Fibroblast of lung (primary cell): ENCODE measurements at regions not wholly inside any gene's neighbourhood (a gene's known extent, or its start where the extent isn't known, plus 50 kb on each side); places are given as distances from the start of the nearest gene placed in this dataset.
A peak's percentile ranks its signal among the peaks of the same experiment; 100 is the strongest.

ENCODE experiments used
- DNase-seq, 2 donors: peaks; one replicate each; pipeline versions ENCODE4 v3.0.0 to v3.0.0-alpha.2; 2010; ENCODE audit warnings: low read depth in 2 of 2
- H2AFZ ChIP-seq: 2 replicates; pipeline ENCODE4 v1.5.1; 2012; ENCODE audit warnings: low read length, control low read depth, inconsistent platforms
- H3K27ac ChIP-seq: 2 replicates; pipeline ENCODE4 v1.5.1; 2011; ENCODE audit warnings: low read length, control low read depth; ENCODE audit not compliant: insufficient read depth
- H3K27me3 ChIP-seq: 2 replicates; pipeline ENCODE4 v1.5.1; 2011; ENCODE audit warnings: mild to moderate bottlenecking, low read length; ENCODE audit not compliant: control insufficient read depth, insufficient read depth
- H3K36me3 ChIP-seq: 2 replicates; pipeline ENCODE4 v1.5.1; 2011; ENCODE audit warnings: low read length; ENCODE audit not compliant: control insufficient read depth, insufficient read depth
- H3K4me1 ChIP-seq: 2 replicates; pipeline ENCODE4 v1.5.1; 2011; ENCODE audit warnings: low read length; ENCODE audit not compliant: control insufficient read depth, insufficient read depth; ENCODE audit errors: extremely low read depth
- H3K4me2 ChIP-seq: 2 replicates; pipeline ENCODE4 v1.5.1; 2011; ENCODE audit warnings: low read length, control low read depth; ENCODE audit not compliant: insufficient read depth; ENCODE audit errors: extremely low read depth
- H3K4me3 ChIP-seq, 4 experiments: fragments of 200-600 bp in 1 of 4; sonication (generic) in 1 of 4; replicated peaks in 1 of 4; 2 replicates each; pipeline ENCODE4 v1.5.1; 2011 to 2016; ENCODE audit warnings: low read length in 4 of 4, low read depth in 3 of 4, mild to moderate bottlenecking in 3 of 4, control low read depth in 2 of 4, inconsistent platforms in 1 of 4, mixed read lengths in 1 of 4; ENCODE audit not compliant: insufficient read depth in 1 of 4; ENCODE audit errors: control extremely low read depth in 1 of 4
- H3K79me2 ChIP-seq: 2 replicates; pipeline ENCODE4 v1.5.1; 2012; ENCODE audit warnings: mild to moderate bottlenecking, low read length, inconsistent platforms; ENCODE audit not compliant: control insufficient read depth, insufficient read depth
- H3K9ac ChIP-seq: 2 replicates; pipeline ENCODE4 v1.5.1; 2011; ENCODE audit warnings: mild to moderate bottlenecking, low read length, control low read depth; ENCODE audit not compliant: insufficient read depth
- H3K9me3 ChIP-seq: 2 replicates; pipeline ENCODE4 v1.5.1; 2012; ENCODE audit warnings: low read depth, low read length; ENCODE audit not compliant: control insufficient read depth, insufficient read depth
- H4K20me1 ChIP-seq: 2 replicates; pipeline ENCODE4 v1.5.1; 2011; ENCODE audit warnings: low read length; ENCODE audit not compliant: control insufficient read depth, insufficient read depth; ENCODE audit errors: extremely low read depth
- EZH2 ChIP-seq: IDR thresholded peaks from 2 replicates; pipeline ENCODE4 v1.5.1; 2012; ENCODE audit warnings: low read length, control low read depth, mild to moderate bottlenecking; ENCODE audit errors: missing control alignments
- TF ChIP-seq, protein P1 (sequence below), 2 donors: IDR thresholded peaks in 1 of 2; conservative IDR thresholded peaks in 1 of 2; 1 replicate in 1 of 2; 2 replicates in 1 of 2; pipeline ENCODE4 v1.5.1; 2011 to 2012; ENCODE audit warnings: low read length in 2 of 2, control low read depth in 1 of 2, inconsistent platforms in 1 of 2, low read depth in 1 of 2, mild to moderate bottlenecking in 1 of 2

- Histone ChIP-seq H3K4me2 (no peak overlapping the region), H3K4me3 (no peak overlapping the region), H3K79me2 (no peaks in the 10 kb centered on the region), H3K9ac (no peak overlapping the region), H3K4me1 (no peaks in the 10 kb centered on the region), H3K27ac (no peak overlapping the region), H3K36me3 (no peaks in the 10 kb centered on the region), H3K9me3 (no peaks in the 10 kb centered on the region), H2AFZ (no peak overlapping the region), H4K20me1 (no peaks in the 10 kb centered on the region), H3K27me3 (no peaks in the 10 kb centered on the region)
- no peak for DNase-seq
- no peak for TF ChIP-seq EZH2
- TF ChIP-seq, protein P1, sequence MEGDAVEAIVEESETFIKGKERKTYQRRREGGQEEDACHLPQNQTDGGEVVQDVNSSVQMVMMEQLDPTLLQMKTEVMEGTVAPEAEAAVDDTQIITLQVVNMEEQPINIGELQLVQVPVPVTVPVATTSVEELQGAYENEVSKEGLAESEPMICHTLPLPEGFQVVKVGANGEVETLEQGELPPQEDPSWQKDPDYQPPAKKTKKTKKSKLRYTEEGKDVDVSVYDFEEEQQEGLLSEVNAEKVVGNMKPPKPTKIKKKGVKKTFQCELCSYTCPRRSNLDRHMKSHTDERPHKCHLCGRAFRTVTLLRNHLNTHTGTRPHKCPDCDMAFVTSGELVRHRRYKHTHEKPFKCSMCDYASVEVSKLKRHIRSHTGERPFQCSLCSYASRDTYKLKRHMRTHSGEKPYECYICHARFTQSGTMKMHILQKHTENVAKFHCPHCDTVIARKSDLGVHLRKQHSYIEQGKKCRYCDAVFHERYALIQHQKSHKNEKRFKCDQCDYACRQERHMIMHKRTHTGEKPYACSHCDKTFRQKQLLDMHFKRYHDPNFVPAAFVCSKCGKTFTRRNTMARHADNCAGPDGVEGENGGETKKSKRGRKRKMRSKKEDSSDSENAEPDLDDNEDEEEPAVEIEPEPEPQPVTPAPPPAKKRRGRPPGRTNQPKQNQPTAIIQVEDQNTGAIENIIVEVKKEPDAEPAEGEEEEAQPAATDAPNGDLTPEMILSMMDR (conservative IDR thresholded peaks at IDR 0.05 in 1 of 2, IDR thresholded peaks at IDR 0.05 in 1 of 2; ENCODE audit: low read depth in 1 of 2, low read length in 2 of 2), result no peak
Measured at GRCh38 chr12:98182821-98183220, 332.6 kb upstream of the TMPO start.

- Histone ChIP-seq H3K79me2 (no peaks in the 10 kb centered on the region), H3K9me3 (no peaks in the 10 kb centered on the region), H3K27me3 (no peaks in the 10 kb centered on the region), H3K36me3 (no peaks in the 10 kb centered on the region), H3K4me2 (no peak overlapping the region), H3K27ac (no peak overlapping the region), H3K9ac (no peak overlapping the region), H4K20me1 (no peaks in the 10 kb centered on the region), H2AFZ (no peak overlapping the region), H3K4me1 (no peaks in the 10 kb centered on the region), H3K4me3 (no peak overlapping the region)
- DNase-seq, result peak in 1 of 2 donors; percentile 86
- no peak for TF ChIP-seq EZH2
- TF ChIP-seq, protein P1 (conservative IDR thresholded peaks at IDR 0.05 in 1 of 2, IDR thresholded peaks at IDR 0.05 in 1 of 2; ENCODE audit: low read depth in 1 of 2, low read length in 2 of 2), result no peak
Measured at GRCh38 chr12:98185606-98186005, 329.8 kb upstream of the TMPO start.

DNA sequence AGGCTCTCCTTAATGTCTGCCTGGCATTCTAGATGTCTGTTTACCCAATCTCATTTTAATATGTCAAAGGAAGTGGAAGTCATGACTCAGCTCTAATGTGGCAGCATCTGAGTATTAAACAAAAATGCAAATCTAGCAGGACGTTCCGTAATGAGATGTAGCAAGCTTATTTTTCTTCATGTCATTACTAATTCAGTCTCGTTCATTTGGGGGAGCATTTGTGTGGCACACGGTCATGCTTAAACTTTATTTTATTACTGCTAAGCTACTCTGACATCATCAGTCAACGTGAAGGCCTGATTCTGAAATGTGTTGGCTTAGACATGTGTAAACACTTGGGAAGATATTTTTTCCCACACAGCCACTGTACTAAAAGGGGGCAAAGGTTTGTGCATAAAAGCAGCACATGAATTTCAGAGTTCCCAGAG, 326.7 kb upstream of the TMPO start:
- Histone ChIP-seq H3K9me3 (no peaks in the 10 kb centered on the region), H3K4me3 (no peak overlapping the region), H3K36me3 (no peaks in the 10 kb centered on the region), H3K4me1 (no peaks in the 10 kb centered on the region), H2AFZ (no peak overlapping the region), H3K27ac (no peak overlapping the region), H3K27me3 (no peaks in the 10 kb centered on the region), H3K9ac (no peak overlapping the region), H4K20me1 (no peaks in the 10 kb centered on the region), H3K4me2 (no peak overlapping the region), H3K79me2 (no peaks in the 10 kb centered on the region)
- no peak for TF ChIP-seq EZH2
- TF ChIP-seq, protein P1 (conservative IDR thresholded peaks at IDR 0.05 in 1 of 2, IDR thresholded peaks at IDR 0.05 in 1 of 2; ENCODE audit: low read depth in 1 of 2, low read length in 2 of 2), result no peak
- peak; percentile 10 to 57 for DNase-seq
